ENCODE measurements at regions not wholly inside any gene's neighbourhood (a gene's known extent, or its start where the extent isn't known, plus 50 kb on each side); places are given as distances from the start of the nearest gene placed in this dataset.
A peak's percentile ranks its signal among the peaks of the same experiment; 100 is the strongest.
"Not testable (repeated sequence)": the region's sequence is repeated elsewhere in the genome, so short reads cannot be mapped to it uniquely, and the experiment has no call there.

GRCh38 chr15:98550363-98550762, 98.0 kb upstream of the IGF1R start:
- not testable (repeated sequence) for ATAC-seq (ENCODE audit: low FRiP score); DNase-seq

GRCh38 chr15:98551936-98552562, 96.3 kb upstream of the IGF1R start:
- Histone ChIP-seq H3K27me3 (ENCODE audit: control insufficient read depth in 1 of 2, insufficient read depth in 2 of 2, low read length in 1 of 2) (no peaks in the 10 kb centered on the region), H3K36me3 (ENCODE audit: control insufficient read depth in 1 of 2, insufficient read depth in 2 of 2, low read length in 1 of 2) (no peaks in the 10 kb centered on the region), H3K4me3 (ENCODE audit: low read length in 2 of 2) (no peak overlapping the region), H3K27ac (ENCODE audit: low read depth in 1 of 2, low read length in 2 of 2) (no peak overlapping the region), H3K9me3 (ENCODE audit: control insufficient read depth, low read length) (no peaks in the 10 kb centered on the region), H3K4me1 (ENCODE audit: control insufficient read depth in 1 of 2, insufficient read depth in 2 of 2, low read length in 2 of 2) (no peaks in the 10 kb centered on the region)
- intact Hi-C loops (cut with DNase I), result no loop called here
- no peak for DNase-seq
- no peak for ATAC-seq (ENCODE audit: low FRiP score)
- 88 to 92% methylated on average over 11 of the region's 11 CpGs for WGBS, 2 donors

More at GRCh38 chr15:98550363-98550762, 98.0 kb upstream of the IGF1R start:
- H3K36me3 ChIP-seq (ENCODE audit: control insufficient read depth in 1 of 2, insufficient read depth in 2 of 2, low read length in 1 of 2); H3K4me3 ChIP-seq (ENCODE audit: low read length in 2 of 2); intact Hi-C loops (cut with DNase I); H3K4me1 ChIP-seq (ENCODE audit: control insufficient read depth in 1 of 2, insufficient read depth in 2 of 2, low read length in 2 of 2); H3K27ac ChIP-seq (ENCODE audit: low read depth in 1 of 2, low read length in 2 of 2); H3K27me3 ChIP-seq (ENCODE audit: control insufficient read depth in 1 of 2, insufficient read depth in 2 of 2, low read length in 1 of 2); H3K9me3 ChIP-seq (ENCODE audit: control insufficient read depth, low read length): not testable (repeated sequence)
- 93 to 99% methylated on average over 7 of the region's 7 CpGs for WGBS, 2 donors

- H3K27ac ChIP-seq (ENCODE audit: low read depth in 1 of 2, low read length in 2 of 2), result no peak overlapping the region
- 85 to 88% methylated on average over 6 of the region's 6 CpGs for WGBS, 2 donors
- ATAC-seq (ENCODE audit: low FRiP score) (no peak), DNase-seq (no peak)
- H3K27me3 ChIP-seq (ENCODE audit: control insufficient read depth in 1 of 2, insufficient read depth in 2 of 2, low read length in 1 of 2), result no peaks in the 10 kb centered on the region
- no peaks in the 10 kb centered on the region for H3K9me3 ChIP-seq (ENCODE audit: control insufficient read depth, low read length)
- no peaks in the 10 kb centered on the region for H3K4me1 ChIP-seq (ENCODE audit: control insufficient read depth in 1 of 2, insufficient read depth in 2 of 2, low read length in 2 of 2)
- intact Hi-C loops (cut with DNase I), result no loop called here
- H3K36me3 ChIP-seq (ENCODE audit: control insufficient read depth in 1 of 2, insufficient read depth in 2 of 2, low read length in 1 of 2), result no peaks in the 10 kb centered on the region
- no peak overlapping the region for H3K4me3 ChIP-seq (ENCODE audit: low read length in 2 of 2)
Measured at GRCh38 chr15:98554272-98555172, 93.8 kb upstream of the IGF1R start.

GRCh38 chr15:98555173-98555515, 93.2 kb upstream of the IGF1R start:
- no peaks in the 10 kb centered on the region for H3K4me1 ChIP-seq (ENCODE audit: control insufficient read depth in 1 of 2, insufficient read depth in 2 of 2, low read length in 2 of 2)
- no peaks in the 10 kb centered on the region for H3K27me3 ChIP-seq (ENCODE audit: control insufficient read depth in 1 of 2, insufficient read depth in 2 of 2, low read length in 1 of 2)
- no peak overlapping the region for H3K4me3 ChIP-seq (ENCODE audit: low read length in 2 of 2)
- ATAC-seq (ENCODE audit: low FRiP score), result no peak
- intact Hi-C loops (cut with DNase I), result no loop called here
- DNase-seq, result no peak
- H3K36me3 ChIP-seq (ENCODE audit: control insufficient read depth in 1 of 2, insufficient read depth in 2 of 2, low read length in 1 of 2), result no peaks in the 10 kb centered on the region
- H3K27ac ChIP-seq (ENCODE audit: low read depth in 1 of 2, low read length in 2 of 2), result no peak overlapping the region
- no peaks in the 10 kb centered on the region for H3K9me3 ChIP-seq (ENCODE audit: control insufficient read depth, low read length)

GRCh38 chr15:98556321-98556720, 92.0 kb upstream of the IGF1R start:
- Histone ChIP-seq H3K36me3 (ENCODE audit: control insufficient read depth in 1 of 2, insufficient read depth in 2 of 2, low read length in 1 of 2) (no peaks in the 10 kb centered on the region), H3K9me3 (ENCODE audit: control insufficient read depth, low read length) (no peaks in the 10 kb centered on the region), H3K27me3 (ENCODE audit: control insufficient read depth in 1 of 2, insufficient read depth in 2 of 2, low read length in 1 of 2) (no peaks in the 10 kb centered on the region), H3K4me1 (ENCODE audit: control insufficient read depth in 1 of 2, insufficient read depth in 2 of 2, low read length in 2 of 2) (no peaks in the 10 kb centered on the region), H3K4me3 (ENCODE audit: low read length in 2 of 2) (no peak overlapping the region), H3K27ac (ENCODE audit: low read depth in 1 of 2, low read length in 2 of 2) (no peak overlapping the region)
- 84 to 94% methylated on average over 4 of the region's 4 CpGs for WGBS, 2 donors
- DNase-seq (no peak), ATAC-seq (ENCODE audit: low FRiP score) (no peak)
- intact Hi-C loops (cut with DNase I), result no loop called here

GRCh38 chr15:98560338-98560737, 88.0 kb upstream of the IGF1R start:
- H3K4me3 ChIP-seq (ENCODE audit: low read length in 2 of 2), result no peak overlapping the region

GRCh38 chr15:98561169-98561941, 87.0 kb upstream of the IGF1R start:
- ATAC-seq (ENCODE audit: low FRiP score) (no peak), DNase-seq (peak in 1 of 2 donors; percentile 44)
- H3K36me3 ChIP-seq (ENCODE audit: control insufficient read depth in 1 of 2, insufficient read depth in 2 of 2, low read length in 1 of 2), result no peaks in the 10 kb centered on the region
- H3K27me3 ChIP-seq (ENCODE audit: control insufficient read depth in 1 of 2, insufficient read depth in 2 of 2, low read length in 1 of 2), result no peaks in the 10 kb centered on the region
- H3K27ac ChIP-seq (ENCODE audit: low read depth in 1 of 2, low read length in 2 of 2), result no peak overlapping the region
- no peaks in the 10 kb centered on the region for H3K9me3 ChIP-seq (ENCODE audit: control insufficient read depth, low read length)
- H3K4me3 ChIP-seq (ENCODE audit: low read length in 2 of 2), result no peak overlapping the region
- WGBS, 2 donors, result 78 to 79% methylated on average over 9 of the region's 9 CpGs
- H3K4me1 ChIP-seq (ENCODE audit: control insufficient read depth in 1 of 2, insufficient read depth in 2 of 2, low read length in 2 of 2), result no peaks in the 10 kb centered on the region
- intact Hi-C loops (cut with DNase I), result no loop called here

More at GRCh38 chr15:98560338-98560737, 88.0 kb upstream of the IGF1R start:
- ATAC-seq (ENCODE audit: low FRiP score) (no peak), DNase-seq (no peak)
- Histone ChIP-seq H3K27ac (ENCODE audit: low read depth in 1 of 2, low read length in 2 of 2) (no peak overlapping the region), H3K4me1 (ENCODE audit: control insufficient read depth in 1 of 2, insufficient read depth in 2 of 2, low read length in 2 of 2) (no peaks in the 10 kb centered on the region), H3K27me3 (ENCODE audit: control insufficient read depth in 1 of 2, insufficient read depth in 2 of 2, low read length in 1 of 2) (no peaks in the 10 kb centered on the region), H3K36me3 (ENCODE audit: control insufficient read depth in 1 of 2, insufficient read depth in 2 of 2, low read length in 1 of 2) (no peaks in the 10 kb centered on the region), H3K9me3 (ENCODE audit: control insufficient read depth, low read length) (no peaks in the 10 kb centered on the region)
- intact Hi-C loops (cut with DNase I), result no loop called here
- WGBS, 2 donors, result 84 to 87% methylated on average over 5 of the region's 5 CpGs

- H3K27me3 ChIP-seq (ENCODE audit: control insufficient read depth in 1 of 2, insufficient read depth in 2 of 2, low read length in 1 of 2), result no peaks in the 10 kb centered on the region
- no peaks in the 10 kb centered on the region for H3K36me3 ChIP-seq (ENCODE audit: control insufficient read depth in 1 of 2, insufficient read depth in 2 of 2, low read length in 1 of 2)
- no peak overlapping the region for H3K27ac ChIP-seq (ENCODE audit: low read depth in 1 of 2, low read length in 2 of 2)
- no peak for ATAC-seq (ENCODE audit: low FRiP score)
- peak in 1 of 2 donors; percentile 79 for DNase-seq
- no peaks in the 10 kb centered on the region for H3K9me3 ChIP-seq (ENCODE audit: control insufficient read depth, low read length)
- no peak overlapping the region for H3K4me3 ChIP-seq (ENCODE audit: low read length in 2 of 2)
- intact Hi-C loops (cut with DNase I), result no loop called here
- 59 to 67% methylated on average over 18 of the region's 18 CpGs for WGBS, 2 donors
- no peaks in the 10 kb centered on the region for H3K4me1 ChIP-seq (ENCODE audit: control insufficient read depth in 1 of 2, insufficient read depth in 2 of 2, low read length in 2 of 2)
Measured at GRCh38 chr15:98562331-98562937, 85.9 kb upstream of the IGF1R start.

All from aorta (tissue), 5 donors.